ENCODE measurements at regions not wholly inside any gene's neighbourhood (a gene's known extent, or its start where the extent isn't known, plus 50 kb on each side); places are given as distances from the start of the nearest gene placed in this dataset.

DNA sequence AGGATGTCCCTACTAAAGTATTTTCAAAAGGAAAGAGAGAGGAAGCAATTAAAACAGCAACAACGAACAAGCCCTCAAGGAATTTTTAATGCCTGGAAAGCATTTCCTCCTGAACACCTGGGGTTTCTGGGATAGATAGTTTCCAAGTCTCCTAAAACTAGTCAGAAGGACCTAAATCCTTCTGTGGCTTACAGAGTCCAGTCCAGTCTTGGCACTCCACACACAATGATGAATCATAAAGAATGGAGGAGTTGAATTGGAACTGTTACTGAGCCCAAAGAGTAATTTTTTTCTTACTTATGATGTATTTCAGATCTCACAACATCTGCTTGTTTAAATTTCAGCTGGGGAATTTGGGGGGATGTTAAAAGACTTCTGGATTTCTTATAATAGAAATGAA lies 144.6 kb upstream of the SETBP1 start:
- H3K27me3 ChIP-seq (replicated peaks; ENCODE audit: insufficient read depth), result no peaks in the 10 kb centered on the region
- peaks cover 20% of the 10 kb centered on the region for H3F3A ChIP-seq (ENCODE audit: insufficient read depth)
- TF ChIP-seq EZH2 (IDR thresholded peaks at IDR 0.05; ENCODE audit: insufficient read depth, poor library complexity, severe bottlenecking) (no peak), EZH2phosphoT487 (IDR thresholded peaks at IDR 0.05; ENCODE audit: insufficient read depth, low read depth) (no peak)
- peak overlapping the region; percentile 46 for H3K4me2 ChIP-seq (ENCODE audit: unreplicated experiment)
- no peaks in the 10 kb centered on the region for H4K20me1 ChIP-seq (ENCODE audit: insufficient read depth)
- DNase-seq, result peak; percentile 89
- H3K36me3 ChIP-seq (ENCODE audit: low read depth), result no peaks in the 10 kb centered on the region
- in situ Hi-C loops (cut with MboI), result no loop called here
- H3K4me1 ChIP-seq (ENCODE audit: insufficient read depth), result peaks cover 25% of the 10 kb centered on the region
- H3K9me3 ChIP-seq (ENCODE audit: low read depth), result no peaks in the 10 kb centered on the region
- H2AFZ ChIP-seq, result no peak overlapping the region
- H3K79me2 ChIP-seq (ENCODE audit: insufficient read depth), result no peaks in the 10 kb centered on the region
- 0% methylated on average over 1 of the region's 1 CpG for WGBS, 2 experiments (ENCODE audit: low coverage in 1 of 2, low lambda C conversion rate in 2 of 2, missing lambda C conversion rate in 2 of 2)
- no peak overlapping the region for H3K27ac ChIP-seq
- no peaks in the 10 kb centered on the region for H3K9me2 ChIP-seq (ENCODE audit: insufficient read depth)
- H3K4me3 ChIP-seq, result no peak overlapping the region
- no peak overlapping the region for H3K9ac ChIP-seq

DNA sequence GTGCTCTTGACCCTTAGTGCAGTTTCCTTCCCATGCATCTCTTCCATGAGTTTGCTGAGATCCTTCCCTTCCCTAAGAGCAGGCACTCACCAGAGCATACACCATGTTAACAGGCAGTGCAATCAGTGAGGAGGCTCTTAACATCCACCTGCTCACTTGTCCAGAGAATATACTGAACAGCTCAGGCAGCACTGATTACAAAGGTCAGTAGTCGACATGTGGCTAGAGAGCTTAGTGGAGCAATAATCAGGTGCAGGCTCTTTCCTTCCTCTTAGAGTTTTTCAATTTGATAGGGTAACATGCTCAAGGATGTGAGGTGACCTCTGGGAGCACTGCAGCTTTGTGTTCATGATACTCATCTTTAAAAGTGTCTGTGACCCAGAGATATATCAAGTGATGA lies 144.1 kb upstream of the SETBP1 start:
- Histone ChIP-seq H2AFZ (no peak overlapping the region), H3K27ac (no peak overlapping the region), H3K79me2 (ENCODE audit: insufficient read depth) (no peaks in the 10 kb centered on the region), H3K4me2 (ENCODE audit: unreplicated experiment) (peak overlapping the region; percentile 46), H3K9ac (no peak overlapping the region), H4K20me1 (ENCODE audit: insufficient read depth) (no peaks in the 10 kb centered on the region), H3K4me3 (no peak overlapping the region), H3K9me2 (ENCODE audit: insufficient read depth) (no peaks in the 10 kb centered on the region), H3K27me3 (replicated peaks; ENCODE audit: insufficient read depth) (no peaks in the 10 kb centered on the region), H3F3A (ENCODE audit: insufficient read depth) (peaks cover 20% of the 10 kb centered on the region), H3K36me3 (ENCODE audit: low read depth) (no peaks in the 10 kb centered on the region), H3K4me1 (ENCODE audit: insufficient read depth) (peaks cover 25% of the 10 kb centered on the region), H3K9me3 (ENCODE audit: low read depth) (no peaks in the 10 kb centered on the region)
- TF ChIP-seq EZH2 (IDR thresholded peaks at IDR 0.05; ENCODE audit: insufficient read depth, poor library complexity, severe bottlenecking) (no peak), EZH2phosphoT487 (IDR thresholded peaks at IDR 0.05; ENCODE audit: insufficient read depth, low read depth) (no peak)
- WGBS, 2 experiments (ENCODE audit: low coverage in 1 of 2, low lambda C conversion rate in 2 of 2, missing lambda C conversion rate in 2 of 2), result 100% methylated on average over 1 of the region's 1 CpG
- in situ Hi-C loops (cut with MboI), result no loop called here
- DNase-seq, result no peak

DNA sequence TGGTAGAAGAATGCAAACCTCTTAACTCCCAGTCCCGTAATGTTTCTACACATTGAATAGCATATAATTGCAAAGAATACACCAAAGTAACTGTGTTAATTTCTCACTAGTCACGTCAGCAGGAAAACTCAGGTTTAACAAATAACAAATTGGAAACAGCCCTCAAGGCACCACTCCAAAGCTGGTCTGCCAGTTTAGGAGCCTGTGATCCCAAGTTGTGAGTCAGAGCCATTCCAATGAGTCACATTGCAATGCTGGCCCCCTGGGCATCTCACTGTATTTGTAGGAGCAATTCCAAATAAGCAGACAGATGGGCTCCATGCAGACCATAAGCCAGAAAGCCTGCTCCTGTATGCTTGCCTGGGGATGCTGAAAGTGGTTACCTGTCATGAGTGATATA lies 143.2 kb upstream of the SETBP1 start:
- H3K27ac ChIP-seq, result no peak overlapping the region
- H3K9me2 ChIP-seq (ENCODE audit: insufficient read depth), result no peaks in the 10 kb centered on the region
- TF ChIP-seq EZH2 (IDR thresholded peaks at IDR 0.05; ENCODE audit: insufficient read depth, poor library complexity, severe bottlenecking) (no peak), EZH2phosphoT487 (IDR thresholded peaks at IDR 0.05; ENCODE audit: insufficient read depth, low read depth) (no peak)
- no peaks in the 10 kb centered on the region for H3K79me2 ChIP-seq (ENCODE audit: insufficient read depth)
- peak overlapping the region; percentile 46 for H3K4me2 ChIP-seq (ENCODE audit: unreplicated experiment)
- WGBS, 2 experiments (ENCODE audit: low coverage in 1 of 2, low lambda C conversion rate in 2 of 2, missing lambda C conversion rate in 2 of 2), result 0% methylated on average over 2 of the region's 2 CpGs
- in situ Hi-C loops (cut with MboI), result no loop called here
- H3K36me3 ChIP-seq (ENCODE audit: low read depth), result no peaks in the 10 kb centered on the region
- no peaks in the 10 kb centered on the region for H3K27me3 ChIP-seq (replicated peaks; ENCODE audit: insufficient read depth)
- no peak overlapping the region for H2AFZ ChIP-seq
- H3K9ac ChIP-seq, result no peak overlapping the region
- H3F3A ChIP-seq (ENCODE audit: insufficient read depth), result peaks cover 20% of the 10 kb centered on the region
- no peaks in the 10 kb centered on the region for H4K20me1 ChIP-seq (ENCODE audit: insufficient read depth)
- DNase-seq, result peak; percentile 93
- no peaks in the 10 kb centered on the region for H3K9me3 ChIP-seq (ENCODE audit: low read depth)
- no peak overlapping the region for H3K4me3 ChIP-seq
- H3K4me1 ChIP-seq (ENCODE audit: insufficient read depth), result peaks cover 25% of the 10 kb centered on the region

DNA sequence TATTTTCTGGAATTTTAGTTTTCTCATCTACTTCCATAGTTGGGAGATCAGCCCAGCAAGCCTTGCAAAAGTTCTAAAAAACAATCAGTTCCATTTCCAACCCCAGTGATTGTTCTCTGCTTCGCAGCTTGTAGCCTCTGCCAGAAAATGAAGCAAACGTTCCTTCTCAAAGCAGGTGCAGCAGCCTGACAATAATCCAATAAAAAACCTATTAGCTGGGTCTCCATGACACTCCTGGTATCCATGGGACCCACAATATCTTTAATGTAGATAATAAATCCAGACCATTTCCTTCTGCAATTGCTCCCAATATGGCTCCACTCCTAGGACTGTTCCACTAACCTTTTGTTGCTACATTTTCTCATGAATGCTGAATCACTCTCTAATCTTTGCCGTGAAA lies 140.8 kb upstream of the SETBP1 start:
- H3K4me3 ChIP-seq, result no peak overlapping the region
- no peak for DNase-seq

DNA sequence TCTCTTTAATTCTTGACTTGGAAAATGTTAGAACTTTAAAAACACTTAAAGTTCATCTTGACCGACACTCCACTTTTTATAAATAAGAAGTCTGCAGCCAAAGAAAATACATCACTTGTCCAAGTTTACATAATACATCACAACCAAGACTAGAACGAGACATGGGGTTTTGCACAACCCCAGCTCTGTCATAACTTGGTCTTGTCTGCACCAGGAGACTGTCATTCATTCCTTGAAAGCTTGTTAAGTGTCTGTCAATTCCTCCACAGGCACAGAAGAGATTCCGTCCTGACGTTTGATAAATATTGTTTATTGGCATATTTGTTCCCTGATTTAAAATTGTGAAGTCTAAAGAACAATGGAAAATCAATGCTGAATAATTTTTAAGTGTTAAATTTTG lies 139.5 kb upstream of the SETBP1 start:
- H3K27ac ChIP-seq, result no peak overlapping the region
- H3K9me2 ChIP-seq (ENCODE audit: insufficient read depth), result no peaks in the 10 kb centered on the region
- H3K4me3 ChIP-seq, result no peak overlapping the region
- no peaks in the 10 kb centered on the region for H4K20me1 ChIP-seq (ENCODE audit: insufficient read depth)
- no peaks in the 10 kb centered on the region for H3K36me3 ChIP-seq (ENCODE audit: low read depth)
- peaks cover 12% of the 10 kb centered on the region for H3F3A ChIP-seq (ENCODE audit: insufficient read depth)
- no peak overlapping the region for H2AFZ ChIP-seq
- no peak overlapping the region for H3K9ac ChIP-seq
- TF ChIP-seq EZH2phosphoT487 (IDR thresholded peaks at IDR 0.05; ENCODE audit: insufficient read depth, low read depth) (no peak), EZH2 (IDR thresholded peaks at IDR 0.05; ENCODE audit: insufficient read depth, poor library complexity, severe bottlenecking) (no peak)
- no peaks in the 10 kb centered on the region for H3K79me2 ChIP-seq (ENCODE audit: insufficient read depth)
- 45 to 55% methylated on average over 4 of the region's 4 CpGs for WGBS, 2 experiments (ENCODE audit: low coverage in 1 of 2, low lambda C conversion rate in 2 of 2, missing lambda C conversion rate in 2 of 2)
- no peaks in the 10 kb centered on the region for H3K9me3 ChIP-seq (ENCODE audit: low read depth)
- no peaks in the 10 kb centered on the region for H3K27me3 ChIP-seq (replicated peaks; ENCODE audit: insufficient read depth)
- peaks cover 19% of the 10 kb centered on the region for H3K4me1 ChIP-seq (ENCODE audit: insufficient read depth)
- DNase-seq, result no peak
- no peak overlapping the region for H3K4me2 ChIP-seq (ENCODE audit: unreplicated experiment)
- in situ Hi-C loops (cut with MboI), result no loop called here

More for the DNA sequence above, 140.8 kb upstream of the SETBP1 start:
- no peaks in the 10 kb centered on the region for H4K20me1 ChIP-seq (ENCODE audit: insufficient read depth)
- no peak overlapping the region for H3K9ac ChIP-seq
- H3K9me2 ChIP-seq (ENCODE audit: insufficient read depth), result no peaks in the 10 kb centered on the region
- H3K79me2 ChIP-seq (ENCODE audit: insufficient read depth), result no peaks in the 10 kb centered on the region
- in situ Hi-C loops (cut with MboI), result no loop called here
- 67 to 77% methylated on average over 3 of the region's 3 CpGs for WGBS, 2 experiments (ENCODE audit: low coverage in 1 of 2, low lambda C conversion rate in 2 of 2, missing lambda C conversion rate in 2 of 2)
- H3K4me1 ChIP-seq (ENCODE audit: insufficient read depth), result peaks cover 25% of the 10 kb centered on the region
- no peak overlapping the region for H3K4me2 ChIP-seq (ENCODE audit: unreplicated experiment)
- H3K27me3 ChIP-seq (replicated peaks; ENCODE audit: insufficient read depth), result no peaks in the 10 kb centered on the region
- H3F3A ChIP-seq (ENCODE audit: insufficient read depth), result peaks cover 20% of the 10 kb centered on the region
- H2AFZ ChIP-seq, result no peak overlapping the region
- no peaks in the 10 kb centered on the region for H3K9me3 ChIP-seq (ENCODE audit: low read depth)
- H3K36me3 ChIP-seq (ENCODE audit: low read depth), result no peaks in the 10 kb centered on the region
- TF ChIP-seq EZH2phosphoT487 (IDR thresholded peaks at IDR 0.05; ENCODE audit: insufficient read depth, low read depth) (no peak), EZH2 (IDR thresholded peaks at IDR 0.05; ENCODE audit: insufficient read depth, poor library complexity, severe bottlenecking) (no peak)
- no peak overlapping the region for H3K27ac ChIP-seq
